Type B pancreatic cell (in vitro differentiated cells): ENCODE measurements at regions not wholly inside any gene's neighbourhood (a gene's known extent, or its start where the extent isn't known, plus 50 kb on each side); places are given as distances from the start of the nearest gene placed in this dataset.

Experiments used
- DNase-seq: peaks from one replicate; pipeline ENCODE4 v3.0.0; 2021; ENCODE audit warnings: mixed read lengths; ENCODE audit not compliant: unreplicated experiment; ENCODE audit errors: extremely low spot score
- H3K27ac Mint-ChIP-seq: 2 replicates; pipeline ENCODE4 v1.8.0; 2021; ENCODE audit warnings: mild to moderate bottlenecking, mixed read lengths
- H3K27me3 Mint-ChIP-seq: 2 replicates; pipeline ENCODE4 v1.8.0; 2021; ENCODE audit warnings: mixed read lengths
- H3K36me3 Mint-ChIP-seq: 2 replicates; pipeline ENCODE4 v1.8.0; 2021; ENCODE audit warnings: mixed read lengths
- H3K4me1 Mint-ChIP-seq: one replicate; pipeline ENCODE4 v1.8.0; 2021; ENCODE audit warnings: mixed read lengths; ENCODE audit not compliant: unreplicated experiment
- H3K4me3 Mint-ChIP-seq: 2 replicates; pipeline ENCODE4 v1.8.0; 2021; ENCODE audit warnings: mild to moderate bottlenecking, mixed read lengths
- H3K9me3 Mint-ChIP-seq: 2 replicates; pipeline ENCODE4 v1.8.0; 2021; ENCODE audit warnings: mixed read lengths
- CTCF ChIP-seq: fragments of 200-600 bp; sonication (generic); conservative IDR thresholded peaks from 2 replicates; pipeline ENCODE4 v1.5.0; 2021; ENCODE audit warnings: antibody characterized with exemption, mild to moderate bottlenecking

- no peaks in the 10 kb centered on the region for H3K4me1 Mint-ChIP-seq
- no peak overlapping the region for H3K27ac Mint-ChIP-seq
- no peak for DNase-seq
- no peak for TF ChIP-seq CTCF
- H3K27me3 Mint-ChIP-seq, result peaks cover 26% of the 10 kb centered on the region
- no peak overlapping the region for H3K4me3 Mint-ChIP-seq
- no peaks in the 10 kb centered on the region for H3K9me3 Mint-ChIP-seq
- no peaks in the 10 kb centered on the region for H3K36me3 Mint-ChIP-seq
These were observed 343.9 kb upstream of the DNAJC19 start for GRCh38 chr3:181333394-181333793.

GRCh38 chr3:181330821-181331563, 341.5 kb upstream of the DNAJC19 start:
- Mint-ChIP-seq H3K4me3 (no peak overlapping the region), H3K36me3 (no peaks in the 10 kb centered on the region), H3K27me3 (peaks cover 26% of the 10 kb centered on the region), H3K27ac (no peak overlapping the region), H3K4me1 (no peaks in the 10 kb centered on the region), H3K9me3 (no peaks in the 10 kb centered on the region)
- DNase-seq, result no peak
- TF ChIP-seq CTCF, result no peak

GRCh38 chr3:181330257-181330656, 340.7 kb upstream of the DNAJC19 start:
- no peak overlapping the region for H3K27ac Mint-ChIP-seq
- no peak for TF ChIP-seq CTCF
- H3K36me3 Mint-ChIP-seq, result no peaks in the 10 kb centered on the region
- H3K4me3 Mint-ChIP-seq, result no peak overlapping the region
- no peaks in the 10 kb centered on the region for H3K9me3 Mint-ChIP-seq
- peaks cover 23% of the 10 kb centered on the region for H3K27me3 Mint-ChIP-seq
- H3K4me1 Mint-ChIP-seq, result no peaks in the 10 kb centered on the region
- DNase-seq, result no peak

GRCh38 chr3:181329024-181329423, 339.5 kb upstream of the DNAJC19 start:
- DNase-seq, result no peak
- H3K36me3 Mint-ChIP-seq, result no peaks in the 10 kb centered on the region
- TF ChIP-seq CTCF, result no peak
- no peak overlapping the region for H3K4me3 Mint-ChIP-seq
- no peaks in the 10 kb centered on the region for H3K4me1 Mint-ChIP-seq
- H3K27me3 Mint-ChIP-seq, result peaks cover 20% of the 10 kb centered on the region
- no peaks in the 10 kb centered on the region for H3K9me3 Mint-ChIP-seq
- H3K27ac Mint-ChIP-seq, result no peak overlapping the region

- peaks cover 25% of the 10 kb centered on the region for H3K27me3 Mint-ChIP-seq
- H3K36me3 Mint-ChIP-seq, result no peaks in the 10 kb centered on the region
- no peak for TF ChIP-seq CTCF
- no peak for DNase-seq
- no peak overlapping the region for H3K4me3 Mint-ChIP-seq
- H3K9me3 Mint-ChIP-seq, result no peaks in the 10 kb centered on the region
- H3K4me1 Mint-ChIP-seq, result no peaks in the 10 kb centered on the region
- no peak overlapping the region for H3K27ac Mint-ChIP-seq
These were observed 338.8 kb upstream of the DNAJC19 start for GRCh38 chr3:181328346-181328745.

- H3K9me3 Mint-ChIP-seq, result peaks cover 2% of the 10 kb centered on the region
- no peak overlapping the region for H3K27ac Mint-ChIP-seq
- no peaks in the 10 kb centered on the region for H3K36me3 Mint-ChIP-seq
- H3K27me3 Mint-ChIP-seq, result peaks cover 32% of the 10 kb centered on the region
- DNase-seq, result no peak
- H3K4me1 Mint-ChIP-seq, result no peaks in the 10 kb centered on the region
- no peak overlapping the region for H3K4me3 Mint-ChIP-seq
- TF ChIP-seq CTCF, result no peak
These were observed 337.8 kb upstream of the DNAJC19 start for GRCh38 chr3:181327349-181327748.
